Left ventricle myocardium inferior (tissue), 1 donor: ENCODE measurements at regions not wholly inside any gene's neighbourhood (a gene's known extent, or its start where the extent isn't known, plus 50 kb on each side); places are given as distances from the start of the nearest gene placed in this dataset.

ENCODE experiments used
- DNase-seq: peaks from one replicate; pipeline ENCODE4 v3.0.0-alpha.2; 2020
- H3K27ac ChIP-seq: fragments of 200-600 bp; replicated peaks from 2 replicates; pipeline ENCODE4 v1.8.0; 2021
- H3K27me3 ChIP-seq: fragments of 200-600 bp; 2 replicates; pipeline ENCODE4 v1.8.0; 2021; ENCODE audit warnings: low read depth
- H3K36me3 ChIP-seq: fragments of 200-600 bp; 2 replicates; pipeline ENCODE4 v1.8.0; 2021
- H3K4me1 ChIP-seq: fragments of 200-600 bp; 2 replicates; pipeline ENCODE4 v1.8.0; 2021
- H3K4me3 ChIP-seq: fragments of 200-600 bp; 2 replicates; pipeline ENCODE4 v1.8.0; 2021; ENCODE audit warnings: mild to moderate bottlenecking, moderate library complexity
- H3K9me3 ChIP-seq: fragments of 200-600 bp; replicated peaks from 2 replicates; pipeline ENCODE4 v1.8.0; 2021
- CTCF ChIP-seq: fragments of 200-600 bp; IDR thresholded peaks from 2 replicates; pipeline ENCODE4 v1.8.0; 2021; ENCODE audit warnings: antibody characterized with exemption, mild to moderate bottlenecking, borderline replicate concordance
- intact Hi-C: fragments of 100-400 bp; cut with micrococcal nuclease; formaldehyde crosslinking; loops from one replicate; pipeline ENCODE4 v1.11.0; 2022
- donor health status: DM: no; HTN: yes; CAD: no; lungs with severe emphysema.

- no peak overlapping the region for H3K27ac ChIP-seq
- TF ChIP-seq CTCF = no peak
These were observed 266.3 kb downstream of the MTX2 start for GRCh38 chr2:176535467-176536113.

GRCh38 chr2:176536439-176537133 lies 267.3 kb downstream of the MTX2 start:
- DNase-seq = no peak
- Histone ChIP-seq H3K36me3 (no peaks in the 10 kb centered on the region), H3K9me3 (no peaks in the 10 kb centered on the region), H3K27ac (no peak overlapping the region), H3K4me1 (no peaks in the 10 kb centered on the region), H3K27me3 (no peaks in the 10 kb centered on the region), H3K4me3 (no peak overlapping the region)
- intact Hi-C loops = no loop called here
- TF ChIP-seq CTCF = no peak

More at GRCh38 chr2:176535467-176536113, 266.3 kb downstream of the MTX2 start:
- Histone ChIP-seq H3K4me1 (no peaks in the 10 kb centered on the region), H3K4me3 (no peak overlapping the region), H3K27me3 (no peaks in the 10 kb centered on the region), H3K9me3 (no peaks in the 10 kb centered on the region), H3K36me3 (no peaks in the 10 kb centered on the region)
- no peak for DNase-seq
- intact Hi-C loops = no loop called here

GRCh38 chr2:176537932-176538331 lies 268.7 kb downstream of the MTX2 start:
- no peak for TF ChIP-seq CTCF
- Histone ChIP-seq H3K27ac (no peak overlapping the region), H3K36me3 (no peaks in the 10 kb centered on the region), H3K9me3 (no peaks in the 10 kb centered on the region), H3K4me1 (no peaks in the 10 kb centered on the region), H3K27me3 (peaks cover 4% of the 10 kb centered on the region), H3K4me3 (no peak overlapping the region)
- intact Hi-C loops = no loop called here
- DNase-seq = no peak

DNA sequence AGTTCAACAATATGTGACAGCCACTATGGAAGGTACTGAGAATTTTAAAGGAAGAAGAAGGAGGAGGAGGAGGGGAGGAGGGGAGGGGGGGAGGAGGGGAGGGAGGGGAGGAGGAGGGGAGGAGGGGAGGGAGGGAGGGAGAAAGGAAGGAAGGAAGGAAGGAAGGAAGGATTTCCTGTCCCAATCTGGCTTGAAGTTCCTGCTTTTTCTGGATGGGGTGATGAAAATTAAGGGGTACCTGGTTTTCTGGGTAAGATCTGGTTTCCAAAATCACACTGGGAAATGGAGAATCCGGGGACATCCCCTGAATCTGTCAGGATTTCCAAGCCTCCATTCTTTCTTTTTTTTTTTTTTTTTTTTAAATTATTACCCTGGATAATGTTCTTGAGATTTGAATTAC lies 271.8 kb downstream of the MTX2 start:
- H3K4me1 ChIP-seq = no peaks in the 10 kb centered on the region
- no peak overlapping the region for H3K4me3 ChIP-seq
- no peak overlapping the region for H3K27ac ChIP-seq
- no peak for TF ChIP-seq CTCF
- intact Hi-C loops = no loop called here
- H3K9me3 ChIP-seq = no peaks in the 10 kb centered on the region
- H3K27me3 ChIP-seq = peaks cover 13% of the 10 kb centered on the region
- H3K36me3 ChIP-seq = no peaks in the 10 kb centered on the region
- no peak for DNase-seq

- no peaks in the 10 kb centered on the region for H3K9me3 ChIP-seq
- H3K27ac ChIP-seq = no peak overlapping the region
- no peaks in the 10 kb centered on the region for H3K4me1 ChIP-seq
- no peak for TF ChIP-seq CTCF
- no peak overlapping the region for H3K4me3 ChIP-seq
- no peaks in the 10 kb centered on the region for H3K36me3 ChIP-seq
- H3K27me3 ChIP-seq = peaks cover 26% of the 10 kb centered on the region
- DNase-seq = no peak
- intact Hi-C loops = no loop called here
These were observed 273.2 kb downstream of the MTX2 start for GRCh38 chr2:176542476-176542875.
